Ovary (tissue), 7 donors: ENCODE measurements at regions not wholly inside any gene's neighbourhood (a gene's known extent, or its start where the extent isn't known, plus 50 kb on each side); places are given as distances from the start of the nearest gene placed in this dataset.

Experiments used
- DNase-seq, 5 donors: peaks; one replicate each; pipeline ENCODE4 v3.0.0-alpha.2; 2019 to 2020
- H3K27ac ChIP-seq, 2 donors: fragments of 200-600 bp; one replicate each; pipeline versions ENCODE4 v1.5.1 to v1.8.0; 2019 to 2022
- H3K27me3 ChIP-seq: fragments of 200-600 bp; one replicate; pipeline ENCODE4 v1.8.0; 2022
- H3K36me3 ChIP-seq: fragments of 200-600 bp; sonication (generic); one replicate; pipeline ENCODE4 v1.5.1; 2019
- H3K4me1 ChIP-seq: one replicate; pipeline ENCODE4 v1.8.1; 2013; ENCODE audit warnings: mild to moderate bottlenecking, moderate library complexity; ENCODE audit not compliant: insufficient read depth
- H3K4me3 ChIP-seq: fragments of 200-600 bp; sonication (generic); one replicate; pipeline ENCODE4 v1.5.1; 2017
- H3K9me3 ChIP-seq, 2 donors: fragments of 200-600 bp in 1 of 2; sonication (generic) in 1 of 2; one replicate each; pipeline versions ENCODE4 v1.5.1 to v1.8.1; 2013 to 2019; ENCODE audit warnings: mild to moderate bottlenecking in 1 of 2, moderate library complexity in 1 of 2
- CTCF ChIP-seq, 3 donors: fragments of 450-650 bp in 2 of 3; fragments of 200-600 bp in 1 of 3; IDR thresholded peaks; one replicate each; pipeline versions ENCODE4 v1.5.1 to v1.8.0; 2016 to 2022; ENCODE audit warnings: antibody characterized with exemption in 3 of 3, mild to moderate bottlenecking in 1 of 3
- EP300 ChIP-seq: sonication (generic); formaldehyde crosslinking; IDR thresholded peaks from one replicate; pipeline ENCODE4 v1.6.1; 2017; ENCODE audit warnings: antibody characterized with exemption
- POLR2A ChIP-seq: fragments of 450-650 bp; IDR thresholded peaks from one replicate; pipeline ENCODE4 v1.6.1; 2017; ENCODE audit warnings: antibody characterized with exemption, mild to moderate bottlenecking, moderate library complexity
- WGBS, 3 donors: extraction: QIAGEN DNeasy Blood & Tissue Kit in 1 of 3; methylation state at CpG; one replicate each; pipeline versions ENCODE4 v1.1.5 to v1.1.7; 2013 to 2017; 5-methylcytosine and 5-hydroxymethylcytosine counted together
- intact Hi-C, 4 donors: fragments of 100-400 bp; cut with DNase I; formaldehyde crosslinking; loops; one replicate each; pipeline versions ENCODE4 v1.11.0 to v1.15.1; 2022 to 2023
- donor health status: DM: no; HTN: no; CAD: no; lungs with moderate emphysema.
- donor health status: DM: no; HTN: no; CAD: no.
- donor health status: Bipolar disorder and iron deficiency.
- donor health status: DM: no; HTN: no; CAD: no.
- donor health status: DM: yes; HTN: yes; CAD: no.

GRCh38 chr10:3487228-3487627 is 297.8 kb downstream of the KLF6 start:
- WGBS, 3 donors = 72 to 95% (median 75%) methylated on average over 4 of the region's 4 CpGs
- TF ChIP-seq EP300 (no peak), CTCF (IDR thresholded peaks at IDR 0.05) (no peak), POLR2A (no peak)
- H3K27me3 ChIP-seq = no peaks in the 10 kb centered on the region
- H3K36me3 ChIP-seq = no peaks in the 10 kb centered on the region
- peaks cover 4% of the 10 kb centered on the region for H3K4me1 ChIP-seq
- DNase-seq = no peak
- intact Hi-C loops = no loop called here
- no peaks in the 10 kb centered on the region for H3K9me3 ChIP-seq
- no peak overlapping the region for H3K27ac ChIP-seq
- no peak overlapping the region for H3K4me3 ChIP-seq

- no peak for TF ChIP-seq CTCF (IDR thresholded peaks at IDR 0.05)
- no peak for TF ChIP-seq POLR2A
- no peak for TF ChIP-seq EP300
- no peak overlapping the region for H3K27ac ChIP-seq
- intact Hi-C loops = no loop called here
- no peaks in the 10 kb centered on the region for H3K9me3 ChIP-seq
- no peaks in the 10 kb centered on the region for H3K36me3 ChIP-seq
- H3K27me3 ChIP-seq = no peaks in the 10 kb centered on the region
- DNase-seq = no peak
- H3K4me3 ChIP-seq = no peak overlapping the region
- WGBS, 3 donors = 82 to 85% (median 82%) methylated on average over 12 of the region's 12 CpGs
- H3K4me1 ChIP-seq = peaks cover 4% of the 10 kb centered on the region
These were observed 298.5 kb downstream of the KLF6 start for GRCh38 chr10:3486346-3487065.

GRCh38 chr10:3485057-3485686 is 299.8 kb downstream of the KLF6 start:
- whole genome bisulfite sequencing, 3 donors = 88 to 89% (median 89%) methylated on average over 15 of the region's 15 CpGs
- Histone ChIP-seq H3K9me3 (no peaks in the 10 kb centered on the region), H3K4me3 (no peak overlapping the region), H3K27ac (no peak overlapping the region), H3K4me1 (peaks cover 4% of the 10 kb centered on the region), H3K27me3 (no peaks in the 10 kb centered on the region), H3K36me3 (no peaks in the 10 kb centered on the region)
- intact Hi-C loops = no loop called here
- TF ChIP-seq EP300 (no peak), CTCF (IDR thresholded peaks at IDR 0.05) (no peak), POLR2A (no peak)
- DNase-seq = no peak

GRCh38 chr10:3484306-3485056 is 300.5 kb downstream of the KLF6 start:
- TF ChIP-seq EP300 (no peak), CTCF (IDR thresholded peaks at IDR 0.05) (no peak), POLR2A (no peak)
- peaks cover 4% of the 10 kb centered on the region for H3K4me1 ChIP-seq
- H3K36me3 ChIP-seq = no peaks in the 10 kb centered on the region
- no peak overlapping the region for H3K4me3 ChIP-seq
- intact Hi-C loops = no loop called here
- WGBS, 3 donors = 36 to 53% (median 42%) methylated on average over 18 of the region's 18 CpGs
- peak in 1 of 5 donors; percentile 19 for DNase-seq
- H3K27ac ChIP-seq = no peak overlapping the region
- H3K9me3 ChIP-seq = no peaks in the 10 kb centered on the region
- no peaks in the 10 kb centered on the region for H3K27me3 ChIP-seq
